ENCODE measurements at regions not wholly inside any gene's neighbourhood (a gene's known extent, or its start where the extent isn't known, plus 50 kb on each side); places are given as distances from the start of the nearest gene placed in this dataset.
"Not testable (repeated sequence)": the region's sequence is repeated elsewhere in the genome, so short reads cannot be mapped to it uniquely, and the experiment has no call there.

DNA sequence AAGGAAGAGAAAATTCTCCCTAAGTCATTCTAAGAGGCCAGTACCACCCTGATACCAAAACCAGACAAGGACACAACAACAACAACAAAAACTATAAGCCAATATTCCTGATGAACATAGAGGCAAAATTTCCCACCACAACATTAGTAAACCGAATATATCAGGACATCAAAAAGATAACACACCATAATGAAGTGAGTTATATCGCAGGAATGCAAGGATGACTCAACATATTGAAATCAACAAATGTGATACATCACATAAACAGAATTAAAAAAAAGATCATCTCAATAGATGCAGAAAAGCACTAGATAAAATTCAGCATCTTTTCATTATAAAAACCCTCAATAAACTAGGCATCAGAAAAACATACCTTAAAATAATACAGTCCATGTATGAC is 1844.4 kb upstream of the PCDH10 start:
- Histone ChIP-seq H3K4me3 (ENCODE audit: low read length in 2 of 2) (no peak overlapping the region), H3K36me3 (ENCODE audit: control insufficient read depth in 2 of 2, insufficient read depth in 2 of 2, low read length in 1 of 2) (no peaks in the 10 kb centered on the region), H3K9me3 (ENCODE audit: control insufficient read depth in 2 of 2, insufficient read depth in 1 of 2, low read length in 1 of 2) (peaks cover 0 to 4% of the 10 kb centered on the region in 2 donors), H3K27me3 (ENCODE audit: control insufficient read depth in 2 of 2, insufficient read depth in 1 of 2, low read length in 1 of 2) (no peaks in the 10 kb centered on the region), H3K27ac (ENCODE audit: low read depth in 1 of 2, low read length in 1 of 2) (no peak overlapping the region), H3K4me1 (ENCODE audit: control insufficient read depth in 2 of 2, insufficient read depth in 2 of 2, low read length in 2 of 2) (no peaks in the 10 kb centered on the region)
- 97% methylated on average over 2 of the region's 2 CpGs for WGBS
- no peak for DNase-seq (ENCODE audit: low read depth in 6 of 9, low spot score in 9 of 9)

- H3K4me1 ChIP-seq (ENCODE audit: control insufficient read depth in 2 of 2, insufficient read depth in 2 of 2, low read length in 2 of 2): no peaks in the 10 kb centered on the region
- WGBS: 97% methylated on average over 1 of the region's 1 CpG
- no peaks in the 10 kb centered on the region for H3K27me3 ChIP-seq (ENCODE audit: control insufficient read depth in 2 of 2, insufficient read depth in 1 of 2, low read length in 1 of 2)
- DNase-seq (ENCODE audit: low read depth in 6 of 9, low spot score in 9 of 9): no peak
- no peak overlapping the region for H3K27ac ChIP-seq (ENCODE audit: low read depth in 1 of 2, low read length in 1 of 2)
- H3K9me3 ChIP-seq (ENCODE audit: control insufficient read depth in 2 of 2, insufficient read depth in 1 of 2, low read length in 1 of 2): no peaks in the 10 kb centered on the region
- H3K4me3 ChIP-seq (ENCODE audit: low read length in 2 of 2): no peak overlapping the region
- no peaks in the 10 kb centered on the region for H3K36me3 ChIP-seq (ENCODE audit: control insufficient read depth in 2 of 2, insufficient read depth in 2 of 2, low read length in 1 of 2)
These were observed 1839.5 kb upstream of the PCDH10 start for GRCh38 chr4:131309628-131310027.

DNA sequence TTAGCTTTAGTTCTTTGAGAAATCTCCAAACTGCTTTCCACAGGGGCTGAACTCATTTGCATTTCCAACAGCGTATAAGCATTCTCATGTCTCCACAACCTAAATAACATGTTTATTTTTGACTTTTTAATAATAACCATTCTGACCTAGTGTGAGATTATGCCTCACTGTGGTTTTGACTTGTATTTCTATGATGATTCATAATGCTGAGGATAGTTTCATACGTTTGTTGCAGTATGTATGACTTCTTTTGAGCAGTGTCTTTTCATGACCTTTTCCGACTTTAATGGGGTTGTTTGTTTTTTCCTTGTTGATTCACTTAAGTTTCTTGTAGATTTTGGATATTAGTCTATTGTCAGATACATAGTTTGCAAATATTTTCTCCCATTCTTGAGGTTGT is 1833.0 kb upstream of the PCDH10 start:
- Histone ChIP-seq H3K4me1 (ENCODE audit: control insufficient read depth in 2 of 2, insufficient read depth in 2 of 2, low read length in 2 of 2) (no peaks in the 10 kb centered on the region), H3K4me3 (ENCODE audit: low read length in 2 of 2) (no peak overlapping the region), H3K27me3 (ENCODE audit: control insufficient read depth in 2 of 2, insufficient read depth in 1 of 2, low read length in 1 of 2) (no peaks in the 10 kb centered on the region), H3K36me3 (ENCODE audit: control insufficient read depth in 2 of 2, insufficient read depth in 2 of 2, low read length in 1 of 2) (no peaks in the 10 kb centered on the region), H3K9me3 (ENCODE audit: control insufficient read depth in 2 of 2, insufficient read depth in 1 of 2, low read length in 1 of 2) (no peaks in the 10 kb centered on the region), H3K27ac (ENCODE audit: low read depth in 1 of 2, low read length in 1 of 2) (no peak overlapping the region)
- DNase-seq (ENCODE audit: low read depth in 6 of 9, low spot score in 9 of 9): no peak
- 90% methylated on average over 3 of the region's 3 CpGs for WGBS

DNA sequence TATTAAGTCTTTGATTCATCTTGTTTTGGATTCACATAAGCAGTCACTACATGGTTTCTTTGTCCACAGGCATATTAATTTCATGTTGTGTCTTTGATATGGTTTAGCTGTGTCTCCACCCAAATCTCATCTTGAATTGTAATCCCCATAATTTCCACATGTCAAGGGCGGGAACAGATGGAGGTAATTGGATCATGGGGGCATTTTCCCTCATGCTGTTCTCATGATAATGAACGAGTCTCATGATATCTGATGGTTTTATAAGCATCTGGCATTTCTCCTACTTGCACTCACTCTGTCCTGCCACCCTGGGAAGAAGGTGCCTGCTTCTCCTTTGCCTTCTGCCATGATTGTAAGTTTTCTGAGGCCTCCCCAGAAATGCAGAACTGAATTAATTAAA is 1811.2 kb upstream of the PCDH10 start:
- Histone ChIP-seq H3K4me1 (ENCODE audit: control insufficient read depth in 2 of 2, insufficient read depth in 2 of 2, low read length in 2 of 2) (no peaks in the 10 kb centered on the region), H3K27me3 (ENCODE audit: control insufficient read depth in 2 of 2, insufficient read depth in 1 of 2, low read length in 1 of 2) (no peaks in the 10 kb centered on the region), H3K9me3 (ENCODE audit: control insufficient read depth in 2 of 2, insufficient read depth in 1 of 2, low read length in 1 of 2) (no peaks in the 10 kb centered on the region), H3K27ac (ENCODE audit: low read depth in 1 of 2, low read length in 1 of 2) (no peak overlapping the region), H3K4me3 (ENCODE audit: low read length in 2 of 2) (no peak overlapping the region), H3K36me3 (ENCODE audit: control insufficient read depth in 2 of 2, insufficient read depth in 2 of 2, low read length in 1 of 2) (no peaks in the 10 kb centered on the region)
- WGBS: 81% methylated on average over 2 of the region's 2 CpGs
- no peak for DNase-seq (ENCODE audit: low read depth in 6 of 9, low spot score in 9 of 9)

DNA sequence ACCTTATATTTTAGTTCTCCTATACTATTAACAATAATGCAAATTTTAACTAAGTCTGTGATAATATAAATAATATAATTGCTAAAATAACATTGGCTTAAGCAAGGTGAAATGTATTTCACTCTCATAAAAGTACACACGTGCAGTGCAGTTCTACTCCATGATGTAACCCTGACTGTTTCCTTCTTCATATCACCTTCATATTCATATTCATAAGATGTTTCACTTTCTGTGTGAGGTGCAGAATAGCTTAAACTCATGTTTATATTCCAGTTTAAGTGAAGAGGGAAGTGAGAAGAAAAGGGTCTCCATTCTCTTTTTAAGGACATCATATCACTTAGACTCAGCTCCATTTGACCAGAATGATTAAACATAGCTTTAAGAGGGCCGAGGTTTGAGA is 1810.0 kb upstream of the PCDH10 start:
- no peaks in the 10 kb centered on the region for H3K36me3 ChIP-seq (ENCODE audit: control insufficient read depth in 2 of 2, insufficient read depth in 2 of 2, low read length in 1 of 2)
- H3K27me3 ChIP-seq (ENCODE audit: control insufficient read depth in 2 of 2, insufficient read depth in 1 of 2, low read length in 1 of 2): no peaks in the 10 kb centered on the region
- no peak overlapping the region for H3K4me3 ChIP-seq (ENCODE audit: low read length in 2 of 2)
- H3K27ac ChIP-seq (ENCODE audit: low read depth in 1 of 2, low read length in 1 of 2): no peak overlapping the region
- WGBS: 87% methylated on average over 2 of the region's 2 CpGs
- H3K9me3 ChIP-seq (ENCODE audit: control insufficient read depth in 2 of 2, insufficient read depth in 1 of 2, low read length in 1 of 2): no peaks in the 10 kb centered on the region
- no peaks in the 10 kb centered on the region for H3K4me1 ChIP-seq (ENCODE audit: control insufficient read depth in 2 of 2, insufficient read depth in 2 of 2, low read length in 2 of 2)
- no peak for DNase-seq (ENCODE audit: low read depth in 6 of 9, low spot score in 9 of 9)

DNA sequence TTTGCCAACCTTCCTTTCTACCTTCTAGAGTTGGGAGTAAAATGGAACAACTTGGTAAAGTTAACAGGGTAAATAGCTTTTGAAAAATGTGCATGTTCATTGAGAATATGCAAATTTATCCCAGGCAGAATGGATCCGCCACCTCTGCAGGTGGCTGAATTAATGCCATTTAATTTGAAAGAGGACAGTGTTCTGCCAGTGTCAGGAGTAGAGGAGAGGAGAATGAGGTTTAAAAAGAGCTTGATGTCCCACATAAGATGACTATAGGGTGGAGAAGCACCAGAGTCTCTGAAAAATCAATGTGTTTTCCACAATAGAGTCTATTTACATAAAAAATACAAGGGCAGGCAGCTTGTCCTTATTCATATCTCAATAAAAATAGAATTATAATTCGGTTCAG is 1804.3 kb upstream of the PCDH10 start:
- Histone ChIP-seq H3K27ac (ENCODE audit: low read depth in 1 of 2, low read length in 1 of 2) (no peak overlapping the region), H3K36me3 (ENCODE audit: control insufficient read depth in 2 of 2, insufficient read depth in 2 of 2, low read length in 1 of 2) (no peaks in the 10 kb centered on the region), H3K9me3 (ENCODE audit: control insufficient read depth in 2 of 2, insufficient read depth in 1 of 2, low read length in 1 of 2) (no peaks in the 10 kb centered on the region), H3K4me1 (ENCODE audit: control insufficient read depth in 2 of 2, insufficient read depth in 2 of 2, low read length in 2 of 2) (no peaks in the 10 kb centered on the region), H3K27me3 (ENCODE audit: control insufficient read depth in 2 of 2, insufficient read depth in 1 of 2, low read length in 1 of 2) (no peaks in the 10 kb centered on the region), H3K4me3 (ENCODE audit: low read length in 2 of 2) (no peak overlapping the region)
- no peak for DNase-seq (ENCODE audit: low read depth in 6 of 9, low spot score in 9 of 9)
- 78% methylated on average over 2 of the region's 2 CpGs for WGBS

DNA sequence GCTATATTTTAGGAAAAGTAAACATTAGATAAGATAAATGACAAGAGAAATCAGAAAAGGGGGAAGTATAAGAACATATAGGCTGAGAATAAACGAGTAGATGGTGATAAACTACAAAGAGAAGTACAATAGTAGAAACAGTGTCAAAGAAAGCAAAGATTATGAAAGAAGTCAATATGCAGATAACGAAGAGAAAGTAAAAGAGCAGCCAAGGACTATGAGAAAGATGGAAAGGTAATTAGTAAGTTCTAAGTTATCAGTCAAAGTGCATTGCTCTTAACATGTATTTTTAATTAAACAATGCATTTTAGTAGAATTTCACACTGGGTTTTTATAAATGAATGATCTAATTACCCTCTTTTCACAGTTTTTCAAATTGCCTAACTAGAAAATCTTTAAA is 1801.3 kb upstream of the PCDH10 start:
- Histone ChIP-seq H3K27me3 (ENCODE audit: control insufficient read depth in 2 of 2, insufficient read depth in 1 of 2, low read length in 1 of 2) (no peaks in the 10 kb centered on the region), H3K9me3 (ENCODE audit: control insufficient read depth in 2 of 2, insufficient read depth in 1 of 2, low read length in 1 of 2) (no peaks in the 10 kb centered on the region), H3K36me3 (ENCODE audit: control insufficient read depth in 2 of 2, insufficient read depth in 2 of 2, low read length in 1 of 2) (no peaks in the 10 kb centered on the region), H3K4me3 (ENCODE audit: low read length in 2 of 2) (no peak overlapping the region), H3K27ac (ENCODE audit: low read depth in 1 of 2, low read length in 1 of 2) (no peak overlapping the region), H3K4me1 (ENCODE audit: control insufficient read depth in 2 of 2, insufficient read depth in 2 of 2, low read length in 2 of 2) (no peaks in the 10 kb centered on the region)
- 84% methylated on average over 2 of the region's 2 CpGs for WGBS
- DNase-seq (ENCODE audit: low read depth in 6 of 9, low spot score in 9 of 9): no peak

- 74% methylated on average over 2 of the region's 2 CpGs for WGBS
- Histone ChIP-seq H3K4me1 (ENCODE audit: control insufficient read depth in 2 of 2, insufficient read depth in 2 of 2, low read length in 2 of 2) (no peaks in the 10 kb centered on the region), H3K4me3 (ENCODE audit: low read length in 2 of 2) (no peak overlapping the region), H3K27ac (ENCODE audit: low read depth in 1 of 2, low read length in 1 of 2) (no peak overlapping the region), H3K27me3 (ENCODE audit: control insufficient read depth in 2 of 2, insufficient read depth in 1 of 2, low read length in 1 of 2) (no peaks in the 10 kb centered on the region), H3K36me3 (ENCODE audit: control insufficient read depth in 2 of 2, insufficient read depth in 2 of 2, low read length in 1 of 2) (no peaks in the 10 kb centered on the region), H3K9me3 (ENCODE audit: control insufficient read depth in 2 of 2, insufficient read depth in 1 of 2, low read length in 1 of 2) (no peaks in the 10 kb centered on the region)
- no peak for DNase-seq (ENCODE audit: low read depth in 6 of 9, low spot score in 9 of 9)
These were observed 1800.8 kb upstream of the PCDH10 start for GRCh38 chr4:131348263-131348662.

GRCh38 chr4:131352371-131352770 is 1796.7 kb upstream of the PCDH10 start:
- H3K4me3 ChIP-seq (ENCODE audit: low read length in 2 of 2); DNase-seq (ENCODE audit: low read depth in 6 of 9, low spot score in 9 of 9); H3K4me1 ChIP-seq (ENCODE audit: control insufficient read depth in 2 of 2, insufficient read depth in 2 of 2, low read length in 2 of 2); H3K27me3 ChIP-seq (ENCODE audit: control insufficient read depth in 2 of 2, insufficient read depth in 1 of 2, low read length in 1 of 2); H3K36me3 ChIP-seq (ENCODE audit: control insufficient read depth in 2 of 2, insufficient read depth in 2 of 2, low read length in 1 of 2); H3K27ac ChIP-seq (ENCODE audit: low read depth in 1 of 2, low read length in 1 of 2); H3K9me3 ChIP-seq (ENCODE audit: control insufficient read depth in 2 of 2, insufficient read depth in 1 of 2, low read length in 1 of 2): not testable (repeated sequence)
- WGBS: 97% methylated on average over 19 of the region's 19 CpGs

DNA sequence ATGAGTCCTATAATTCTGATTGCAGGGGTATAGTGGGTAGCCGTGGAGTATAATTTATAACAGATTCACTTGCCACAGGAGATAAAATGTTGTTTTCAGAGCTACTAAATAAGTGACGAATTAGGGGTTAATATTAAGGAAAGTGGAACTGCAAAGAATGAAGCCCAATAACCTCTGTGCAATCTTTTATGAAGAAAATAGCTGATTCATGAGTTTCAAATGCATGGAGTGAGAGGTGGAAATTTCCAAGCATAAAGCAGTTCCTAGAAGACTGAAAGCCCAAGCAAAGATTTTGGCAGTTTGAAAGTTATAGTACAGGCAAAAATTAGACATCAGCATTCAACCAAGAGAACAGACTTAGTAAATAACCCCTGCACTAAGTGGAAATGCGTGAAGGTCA is 1782.4 kb upstream of the PCDH10 start:
- Histone ChIP-seq H3K4me1 (ENCODE audit: control insufficient read depth in 2 of 2, insufficient read depth in 2 of 2, low read length in 2 of 2) (no peaks in the 10 kb centered on the region), H3K9me3 (ENCODE audit: control insufficient read depth in 2 of 2, insufficient read depth in 1 of 2, low read length in 1 of 2) (no peaks in the 10 kb centered on the region), H3K36me3 (ENCODE audit: control insufficient read depth in 2 of 2, insufficient read depth in 2 of 2, low read length in 1 of 2) (no peaks in the 10 kb centered on the region), H3K4me3 (ENCODE audit: low read length in 2 of 2) (no peak overlapping the region), H3K27ac (ENCODE audit: low read depth in 1 of 2, low read length in 1 of 2) (no peak overlapping the region), H3K27me3 (ENCODE audit: control insufficient read depth in 2 of 2, insufficient read depth in 1 of 2, low read length in 1 of 2) (no peaks in the 10 kb centered on the region)
- DNase-seq (ENCODE audit: low read depth in 6 of 9, low spot score in 9 of 9): no peak
- 86% methylated on average over 3 of the region's 3 CpGs for WGBS
